HL-60 (cell line): ENCODE measurements at regions not wholly inside any gene's neighbourhood (a gene's known extent, or its start where the extent isn't known, plus 50 kb on each side); places are given as distances from the start of the nearest gene placed in this dataset.

Source experiments
- GABPA ChIP-seq: IDR thresholded peaks from 2 replicates; pipeline ENCODE4 v1.6.1; 2012; ENCODE audit warnings: low read depth
- POLR2AphosphoS5 ChIP-seq: IDR thresholded peaks from 2 replicates; pipeline ENCODE4 v1.6.1; 2012; ENCODE audit warnings: low read depth
- SPI1 ChIP-seq: IDR thresholded peaks from 2 replicates; pipeline ENCODE4 v1.6.1; 2012; ENCODE audit warnings: low read depth, mild to moderate bottlenecking, borderline replicate concordance
- TF ChIP-seq, protein P1 (sequence below): IDR thresholded peaks from one replicate; pipeline ENCODE4 v1.5.1; 2011; ENCODE audit warnings: low read length, control low read depth, inconsistent platforms; ENCODE audit not compliant: insufficient read depth

GRCh38 chr6:84943905-84944304, 179.5 kb upstream of the TBX18 start:
- TF ChIP-seq, protein P1, sequence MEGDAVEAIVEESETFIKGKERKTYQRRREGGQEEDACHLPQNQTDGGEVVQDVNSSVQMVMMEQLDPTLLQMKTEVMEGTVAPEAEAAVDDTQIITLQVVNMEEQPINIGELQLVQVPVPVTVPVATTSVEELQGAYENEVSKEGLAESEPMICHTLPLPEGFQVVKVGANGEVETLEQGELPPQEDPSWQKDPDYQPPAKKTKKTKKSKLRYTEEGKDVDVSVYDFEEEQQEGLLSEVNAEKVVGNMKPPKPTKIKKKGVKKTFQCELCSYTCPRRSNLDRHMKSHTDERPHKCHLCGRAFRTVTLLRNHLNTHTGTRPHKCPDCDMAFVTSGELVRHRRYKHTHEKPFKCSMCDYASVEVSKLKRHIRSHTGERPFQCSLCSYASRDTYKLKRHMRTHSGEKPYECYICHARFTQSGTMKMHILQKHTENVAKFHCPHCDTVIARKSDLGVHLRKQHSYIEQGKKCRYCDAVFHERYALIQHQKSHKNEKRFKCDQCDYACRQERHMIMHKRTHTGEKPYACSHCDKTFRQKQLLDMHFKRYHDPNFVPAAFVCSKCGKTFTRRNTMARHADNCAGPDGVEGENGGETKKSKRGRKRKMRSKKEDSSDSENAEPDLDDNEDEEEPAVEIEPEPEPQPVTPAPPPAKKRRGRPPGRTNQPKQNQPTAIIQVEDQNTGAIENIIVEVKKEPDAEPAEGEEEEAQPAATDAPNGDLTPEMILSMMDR = no peak
- TF ChIP-seq GABPA (no peak), POLR2AphosphoS5 (no peak), SPI1 (no peak)
